COR-L47 (cell line): ENCODE measurements at regions not wholly inside any gene's neighbourhood (a gene's known extent, or its start where the extent isn't known, plus 50 kb on each side); places are given as distances from the start of the nearest gene placed in this dataset.
"Not testable (repeated sequence)": the region's sequence is repeated elsewhere in the genome, so short reads cannot be mapped to it uniquely, and the experiment has no call there.

Experiments used
- DNase-seq: peaks from one replicate; lab custom pipeline; 2025; lab: John Stamatoyannopoulos, UW

DNA sequence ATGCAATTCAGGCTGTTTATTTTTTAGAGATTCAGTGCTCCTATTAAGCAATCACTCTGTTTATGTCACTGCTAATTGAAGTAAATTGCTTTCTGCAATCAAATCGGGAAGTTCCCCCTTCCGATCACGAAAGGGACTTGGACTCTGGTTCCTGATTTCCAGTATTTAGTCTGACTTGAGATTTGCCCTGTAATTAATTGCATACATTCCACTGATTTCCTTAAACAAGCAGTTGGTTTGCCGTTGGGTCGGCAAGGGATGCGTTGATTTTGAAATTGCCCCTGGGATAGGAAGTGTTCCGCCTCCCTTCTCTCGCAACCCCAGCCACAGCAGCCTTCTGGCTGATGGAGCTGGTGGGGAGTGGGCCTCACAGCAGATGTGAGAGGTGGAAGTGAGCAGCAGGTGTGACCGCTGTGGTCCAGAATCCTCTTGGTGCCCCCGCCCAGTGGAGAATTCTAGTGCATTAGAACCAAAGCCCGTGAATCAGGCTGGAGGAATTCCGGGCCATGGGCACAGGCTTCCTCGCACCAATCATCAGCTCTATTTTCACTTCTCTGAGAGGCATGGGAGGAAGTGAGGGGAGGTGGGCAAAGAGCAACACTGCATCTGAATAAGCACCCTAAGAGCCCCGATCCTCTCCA lies 102.5 kb downstream of the SPRY4 start:
- DNase-seq: no peak

GRCh38 chr5:142221091-142221860 lies 103.5 kb downstream of the SPRY4 start:
- no peak for DNase-seq

DNA sequence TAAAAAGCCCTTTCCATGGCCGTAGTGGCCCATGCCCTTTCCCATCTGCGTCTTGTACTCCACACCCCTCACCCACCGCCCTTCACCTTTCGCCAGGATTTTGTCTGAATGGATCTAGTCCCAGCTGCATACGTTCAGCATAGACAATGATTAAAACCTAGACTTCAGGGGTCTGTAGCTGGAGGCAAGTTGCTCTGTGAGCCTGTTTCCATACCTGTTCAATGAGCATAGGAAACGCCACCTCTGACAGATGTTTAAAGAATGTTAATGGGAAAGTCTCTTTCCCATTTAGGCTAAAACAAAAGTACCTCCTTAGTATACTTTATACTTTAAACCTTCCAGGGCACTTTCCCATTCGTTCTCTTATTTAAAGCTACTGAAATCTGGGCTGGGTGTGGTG lies 105.7 kb downstream of the SPRY4 start:
- DNase-seq: no peak

- no peak for DNase-seq
These were observed 107.9 kb downstream of the SPRY4 start for GRCh38 chr5:142216931-142217330.

DNA sequence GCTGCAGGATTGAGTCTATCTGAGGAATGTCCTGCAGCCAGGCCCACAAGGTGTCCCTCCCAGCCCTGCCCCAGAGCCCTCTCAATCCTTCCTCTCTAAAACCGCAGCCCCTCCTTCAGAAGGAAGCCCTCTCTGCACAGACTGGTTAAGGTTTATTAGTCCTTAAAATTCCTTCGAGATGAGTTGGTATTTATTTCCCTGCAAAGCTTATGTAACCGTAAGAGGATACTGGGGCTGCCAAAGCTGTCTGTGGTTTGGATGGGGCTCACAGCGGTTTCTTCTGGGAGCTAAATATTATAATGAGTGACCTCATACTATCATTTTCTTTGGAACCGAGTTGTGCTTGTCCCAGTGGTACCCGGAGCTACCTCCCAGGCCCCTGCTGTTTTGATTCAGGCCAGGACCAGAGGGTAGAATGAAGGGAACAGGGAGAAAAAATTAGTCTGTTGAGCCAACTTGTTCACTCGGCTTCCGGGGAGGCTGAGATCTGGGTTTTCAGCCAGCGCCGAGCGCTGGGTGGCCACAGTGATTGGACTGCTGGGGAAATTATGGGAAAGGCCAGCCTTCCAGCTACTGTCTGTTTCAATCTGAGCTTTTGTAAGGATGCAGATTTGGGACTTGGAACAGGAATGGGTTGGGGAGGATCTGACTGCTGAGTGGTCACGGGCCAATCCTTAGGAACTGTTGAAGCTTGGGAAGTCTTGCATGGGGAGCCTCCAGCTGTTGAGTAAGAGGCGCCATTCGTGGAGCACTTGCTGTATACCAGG lies 107.5 kb downstream of the NDFIP1 start:
- no peak for DNase-seq

- no peak for DNase-seq
These were observed 104.5 kb downstream of the NDFIP1 start for GRCh38 chr5:142213077-142213476.

- DNase-seq: no peak
These were observed 103.3 kb downstream of the NDFIP1 start for GRCh38 chr5:142211918-142212317.

DNA sequence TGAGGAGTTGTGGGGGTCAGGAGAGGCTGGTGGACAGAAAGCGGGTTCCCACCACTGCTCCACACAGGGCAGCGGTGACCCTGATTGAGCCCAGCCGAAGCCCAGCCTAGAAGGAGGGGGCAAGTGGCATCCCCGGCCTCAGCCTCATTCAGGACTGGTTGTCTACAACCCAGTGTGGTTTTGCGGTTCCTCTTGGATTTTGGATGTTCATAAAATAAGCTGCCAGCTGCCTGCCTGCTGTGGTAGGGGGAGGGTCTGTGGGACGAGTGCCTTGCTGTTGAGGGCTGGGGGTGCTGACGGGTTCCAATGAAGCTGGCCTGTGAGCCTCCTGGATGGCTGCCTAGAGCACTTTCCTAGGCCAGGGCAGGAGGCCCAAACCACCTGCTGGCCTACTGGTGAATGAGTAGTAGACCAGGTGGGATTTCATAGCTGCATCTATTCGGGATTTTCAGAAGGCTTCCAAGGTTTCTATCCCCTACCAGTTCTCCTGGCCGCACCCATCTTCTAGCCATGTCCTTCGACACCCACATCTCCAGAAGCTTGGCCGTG lies 102.4 kb downstream of the NDFIP1 start:
- DNase-seq: no peak

GRCh38 chr5:142210011-142210410 lies 101.4 kb downstream of the NDFIP1 start:
- DNase-seq: no peak

- DNase-seq: no peak
These were observed 100.3 kb downstream of the NDFIP1 start for GRCh38 chr5:142208777-142209312.

GRCh38 chr5:142208244-142208643 lies 99.7 kb downstream of the NDFIP1 start:
- not testable (repeated sequence) for DNase-seq

DNA sequence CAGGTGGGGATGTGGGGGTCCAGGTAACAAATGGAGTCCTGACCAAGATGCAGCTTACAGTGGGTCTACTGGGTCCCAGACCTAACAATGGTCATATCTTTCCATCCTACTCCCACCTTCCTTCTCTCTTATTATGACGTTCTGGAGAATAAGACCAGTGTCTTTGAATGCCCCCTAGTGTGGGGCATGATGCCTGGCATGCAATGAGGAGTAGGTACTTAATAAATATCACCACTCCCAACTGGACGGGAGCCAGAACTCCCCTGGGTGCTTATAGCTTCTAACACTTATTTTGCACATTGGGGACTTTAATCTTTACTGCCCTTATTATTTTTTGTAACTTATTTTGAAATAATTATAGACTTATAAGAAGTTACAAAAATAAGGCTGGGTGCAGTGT lies 98.2 kb downstream of the NDFIP1 start:
- no peak for DNase-seq

DNA sequence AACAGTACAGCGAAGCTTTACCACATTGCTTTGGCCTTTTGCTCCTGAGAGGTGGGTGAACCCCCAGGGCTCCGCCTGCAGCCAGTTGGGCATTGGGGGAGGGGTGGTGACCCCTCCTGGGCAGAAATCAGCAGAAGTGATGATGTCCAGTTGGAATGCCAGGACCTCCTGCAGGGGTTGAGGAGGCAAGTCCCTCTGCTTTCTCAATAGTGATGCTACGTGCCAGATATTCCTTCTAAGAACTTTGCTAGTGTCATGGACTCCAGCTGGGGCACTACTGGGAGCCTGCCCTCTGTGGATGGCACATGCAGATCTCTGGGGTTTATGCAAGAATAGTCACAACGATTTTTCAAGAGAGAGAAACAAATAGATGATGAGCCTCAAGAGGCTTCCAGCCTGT lies 95.6 kb downstream of the NDFIP1 start:
- no peak for DNase-seq
